Brain microvascular endothelial cell (primary cell): ENCODE measurements at regions not wholly inside any gene's neighbourhood (a gene's known extent, or its start where the extent isn't known, plus 50 kb on each side); places are given as distances from the start of the nearest gene placed in this dataset.

ENCODE experiments used
- DNase-seq: peaks from one replicate; pipeline ENCODE4 v3.0.0-alpha.2; 2020
- H3K27ac ChIP-seq: fragments of 250-450 bp; sonication (Bioruptor Pico); 2 replicates; pipeline ENCODE4 v1.5.1; 2020; ENCODE audit warnings: mild to moderate bottlenecking, moderate library complexity
- H3K27me3 ChIP-seq: fragments of 250-450 bp; sonication (Bioruptor Pico); replicated peaks from 2 replicates; pipeline ENCODE4 v1.5.1; 2020; ENCODE audit warnings: mild to moderate bottlenecking
- H3K36me3 ChIP-seq: fragments of 250-450 bp; sonication (Bioruptor Pico); replicated peaks from 2 replicates; pipeline ENCODE4 v1.5.1; 2020; ENCODE audit warnings: mild to moderate bottlenecking
- H3K4me3 ChIP-seq: 2 replicates; pipeline ENCODE4 v1.5.1; 2011; ENCODE audit warnings: low read depth, mild to moderate bottlenecking, control low read depth, low read length, moderate library complexity
- in situ Hi-C: cut with HindIII; loops from 2 replicates; pipeline ENCODE4 v1.10.0; 2017; ENCODE audit warnings: low sequenced_read_pairs, low pct_ligation_motif_present
- TF ChIP-seq, protein P1 (sequence below): IDR thresholded peaks from 2 replicates; pipeline ENCODE4 v1.5.1; 2011; ENCODE audit warnings: low read depth, mild to moderate bottlenecking, moderate library complexity, low read length, control low read depth, inconsistent platforms; ENCODE audit errors: missing control alignments

DNA sequence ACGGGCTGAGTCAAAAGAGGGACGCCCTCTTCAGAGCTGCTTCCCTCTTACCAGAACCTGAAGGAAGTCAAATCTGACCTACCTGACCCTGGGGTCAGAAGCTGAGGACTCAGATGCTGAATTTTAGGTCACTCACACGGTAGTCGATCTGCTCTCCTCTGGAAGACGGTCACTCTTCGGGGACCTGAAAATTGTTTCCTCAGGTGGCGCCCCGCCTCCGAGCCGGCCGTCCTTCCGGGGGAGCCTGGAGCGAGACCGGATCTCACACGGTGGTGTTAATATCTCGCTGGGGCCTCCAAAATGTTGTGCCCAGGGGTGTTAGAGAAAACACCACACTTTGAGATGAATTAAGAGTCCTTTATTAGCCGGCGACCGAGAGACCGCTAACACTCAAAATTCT, 737.2 kb downstream of the SI start:
- TF ChIP-seq, protein P1, sequence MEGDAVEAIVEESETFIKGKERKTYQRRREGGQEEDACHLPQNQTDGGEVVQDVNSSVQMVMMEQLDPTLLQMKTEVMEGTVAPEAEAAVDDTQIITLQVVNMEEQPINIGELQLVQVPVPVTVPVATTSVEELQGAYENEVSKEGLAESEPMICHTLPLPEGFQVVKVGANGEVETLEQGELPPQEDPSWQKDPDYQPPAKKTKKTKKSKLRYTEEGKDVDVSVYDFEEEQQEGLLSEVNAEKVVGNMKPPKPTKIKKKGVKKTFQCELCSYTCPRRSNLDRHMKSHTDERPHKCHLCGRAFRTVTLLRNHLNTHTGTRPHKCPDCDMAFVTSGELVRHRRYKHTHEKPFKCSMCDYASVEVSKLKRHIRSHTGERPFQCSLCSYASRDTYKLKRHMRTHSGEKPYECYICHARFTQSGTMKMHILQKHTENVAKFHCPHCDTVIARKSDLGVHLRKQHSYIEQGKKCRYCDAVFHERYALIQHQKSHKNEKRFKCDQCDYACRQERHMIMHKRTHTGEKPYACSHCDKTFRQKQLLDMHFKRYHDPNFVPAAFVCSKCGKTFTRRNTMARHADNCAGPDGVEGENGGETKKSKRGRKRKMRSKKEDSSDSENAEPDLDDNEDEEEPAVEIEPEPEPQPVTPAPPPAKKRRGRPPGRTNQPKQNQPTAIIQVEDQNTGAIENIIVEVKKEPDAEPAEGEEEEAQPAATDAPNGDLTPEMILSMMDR: no peak
- no peak for DNase-seq
- H3K36me3 ChIP-seq: no peaks in the 10 kb centered on the region
- no peak overlapping the region for H3K27ac ChIP-seq
- no peak overlapping the region for H3K4me3 ChIP-seq
- H3K27me3 ChIP-seq: no peaks in the 10 kb centered on the region
- in situ Hi-C loops: no loop called here

GRCh38 chr3:164340273-164340672, 738.0 kb downstream of the SI start:
- TF ChIP-seq, protein P1: no peak
- no peak overlapping the region for H3K4me3 ChIP-seq
- DNase-seq: no peak
- no peak overlapping the region for H3K27ac ChIP-seq
- H3K27me3 ChIP-seq: no peaks in the 10 kb centered on the region
- in situ Hi-C loops: no loop called here
- H3K36me3 ChIP-seq: no peaks in the 10 kb centered on the region

DNA sequence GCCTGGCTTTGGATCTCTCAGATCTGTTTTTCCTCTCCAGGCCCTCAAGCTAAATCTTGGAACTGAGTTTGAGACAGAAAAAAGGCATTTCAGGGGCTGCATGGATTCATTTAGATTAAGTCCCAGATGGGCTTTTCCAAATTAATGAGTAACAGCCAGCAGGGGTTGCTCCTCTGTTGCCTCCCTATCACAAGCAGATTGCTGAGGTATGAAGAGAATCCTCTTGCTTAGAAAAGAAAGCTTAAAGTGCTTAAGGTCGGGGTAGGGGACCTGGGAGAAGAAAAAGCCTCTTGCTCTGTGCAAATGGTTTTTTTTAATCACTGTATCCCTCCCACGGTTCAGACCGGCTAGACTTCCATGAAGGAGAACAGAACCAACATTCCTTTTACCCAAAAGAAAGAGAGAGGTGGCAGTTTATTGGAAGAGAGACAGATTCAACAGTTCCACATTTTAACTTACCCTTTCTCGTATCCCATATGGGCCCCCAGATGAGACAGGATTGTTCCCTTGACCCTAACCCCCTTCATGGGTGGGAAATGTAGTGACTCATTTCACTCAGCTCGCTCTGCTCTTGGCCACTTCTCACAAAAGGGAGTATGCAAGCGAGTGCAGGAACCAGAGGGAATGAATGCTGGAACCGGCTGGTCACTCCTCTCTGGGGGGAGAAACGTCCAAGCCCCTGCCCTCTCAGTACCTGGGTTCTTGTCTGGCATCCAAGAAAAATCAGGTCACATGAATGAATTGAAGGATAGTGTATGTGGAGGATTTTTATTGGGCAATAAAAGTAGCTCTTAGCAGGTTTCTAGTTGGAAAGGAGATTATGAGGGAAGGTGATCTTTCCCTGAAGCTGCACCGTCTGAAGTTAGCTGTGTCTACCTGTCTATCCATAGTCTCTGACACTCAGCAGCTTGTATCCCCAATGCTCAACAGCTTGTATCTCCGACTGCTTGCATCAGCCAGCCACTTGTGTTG, 745.2 kb downstream of the SI start:
- in situ Hi-C loops: no loop called here
- TF ChIP-seq, protein P1: no peak
- H3K27me3 ChIP-seq: no peaks in the 10 kb centered on the region

DNA sequence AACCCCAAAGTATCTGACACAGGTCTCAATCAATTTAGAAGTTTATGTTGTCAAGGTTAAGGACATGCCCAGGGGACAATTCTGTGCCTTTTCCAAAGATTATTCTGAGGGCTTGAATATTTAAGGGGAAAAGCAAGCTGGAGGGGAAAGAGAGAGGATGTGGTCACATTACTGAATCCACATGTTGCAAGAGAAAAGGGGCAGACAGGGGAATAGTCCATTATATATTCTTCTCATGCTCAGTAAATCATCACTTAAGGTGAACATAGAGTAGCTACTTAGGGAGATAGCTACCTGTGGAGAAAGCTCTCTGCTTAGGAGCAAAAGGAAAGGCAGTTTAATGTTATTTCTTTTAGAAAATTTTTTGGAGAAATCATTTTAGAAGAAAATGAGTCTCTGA, 751.6 kb downstream of the SI start:
- no peaks in the 10 kb centered on the region for H3K27me3 ChIP-seq
- in situ Hi-C loops: no loop called here
- TF ChIP-seq, protein P1: no peak
- no peak overlapping the region for H3K4me3 ChIP-seq
- no peak overlapping the region for H3K27ac ChIP-seq
- DNase-seq: no peak
- H3K36me3 ChIP-seq: no peaks in the 10 kb centered on the region

More for the DNA sequence above, 745.2 kb downstream of the SI start:
- no peak overlapping the region for H3K27ac ChIP-seq
- H3K36me3 ChIP-seq: no peaks in the 10 kb centered on the region
- no peak overlapping the region for H3K4me3 ChIP-seq
- peak; percentile 13 for DNase-seq

DNA sequence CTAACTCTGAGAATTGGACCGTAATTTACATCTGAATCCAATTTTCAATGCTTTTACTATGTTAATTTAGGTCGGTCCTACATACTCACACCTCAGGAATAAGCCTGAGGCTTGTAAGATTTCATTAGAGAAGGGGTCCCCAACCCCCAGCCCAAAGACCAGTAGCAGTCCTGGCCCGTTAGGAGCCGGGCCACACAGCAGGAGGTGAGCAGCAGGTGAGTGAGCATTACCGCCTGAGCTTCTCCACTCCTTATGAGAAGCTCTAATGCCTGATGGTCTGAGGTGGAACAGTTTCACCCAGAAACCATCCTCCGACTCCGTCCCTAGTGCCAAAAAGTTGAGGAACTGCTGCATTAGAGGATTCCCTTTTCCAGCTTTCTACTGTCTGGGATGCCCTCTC, 757.3 kb downstream of the SI start:
- DNase-seq: no peak
- Histone ChIP-seq H3K27ac (no peak overlapping the region), H3K4me3 (no peak overlapping the region), H3K27me3 (no peaks in the 10 kb centered on the region), H3K36me3 (no peaks in the 10 kb centered on the region)
- in situ Hi-C loops: no loop called here
- TF ChIP-seq, protein P1: no peak
